Retinal pigment epithelial cell (primary cell): ENCODE measurements at regions not wholly inside any gene's neighbourhood (a gene's known extent, or its start where the extent isn't known, plus 50 kb on each side); places are given as distances from the start of the nearest gene placed in this dataset.

Experiments used
- DNase-seq: peaks from one replicate; pipeline ENCODE4 v3.0.0-alpha.2; 2010; ENCODE audit warnings: low read depth
- H3K4me3 ChIP-seq: 2 replicates; pipeline ENCODE4 v1.5.1; 2011; ENCODE audit warnings: mild to moderate bottlenecking, low read length, control low read depth, moderate library complexity
- CTCF ChIP-seq: conservative IDR thresholded peaks from 2 replicates; pipeline ENCODE4 v1.5.1; 2011; ENCODE audit warnings: low read depth, low read length, control low read depth, inconsistent platforms

DNA sequence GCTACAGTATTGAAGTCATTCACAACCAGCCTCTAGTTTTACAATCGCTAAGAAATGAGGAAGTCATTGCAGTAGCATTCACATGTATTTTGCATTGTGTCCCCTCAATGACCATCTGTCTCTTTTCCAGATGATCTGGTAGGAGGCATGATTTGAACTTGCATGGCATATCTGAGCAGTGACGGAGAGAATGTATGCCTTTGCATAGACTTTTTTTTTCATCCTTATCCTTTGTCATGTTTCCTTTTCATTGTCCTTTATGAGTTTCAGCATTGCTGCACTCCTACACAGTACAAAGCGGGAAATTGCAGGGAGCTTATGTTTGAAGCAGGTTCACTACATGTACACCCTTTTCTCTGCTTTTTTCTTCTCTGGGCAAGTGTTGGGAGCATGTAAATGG lies 516.4 kb upstream of the GRIA3 start:
- DNase-seq: no peak
- H3K4me3 ChIP-seq: no peak overlapping the region
- no peak for TF ChIP-seq CTCF

DNA sequence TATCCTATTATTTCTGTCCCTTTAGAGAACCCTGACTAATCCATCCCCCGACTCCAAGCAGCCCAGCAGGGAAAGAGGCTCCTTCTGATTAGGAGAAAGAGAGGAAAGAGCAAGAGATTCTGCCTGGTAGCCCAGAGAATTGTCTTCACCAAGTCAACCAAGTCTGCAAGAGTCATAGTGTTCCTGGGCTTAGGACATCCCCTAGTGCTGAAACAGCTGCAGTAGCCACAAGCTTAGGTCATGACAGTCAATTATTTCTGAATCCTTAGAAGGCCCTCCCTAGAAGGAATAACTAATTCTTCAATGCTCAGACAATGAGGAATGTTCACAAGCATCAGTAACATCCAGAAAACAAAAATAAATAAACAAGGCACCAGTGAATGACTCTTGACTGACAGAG lies 480.3 kb upstream of the GRIA3 start:
- no peak overlapping the region for H3K4me3 ChIP-seq
- no peak for DNase-seq
- peak; percentile 32 for TF ChIP-seq CTCF

DNA sequence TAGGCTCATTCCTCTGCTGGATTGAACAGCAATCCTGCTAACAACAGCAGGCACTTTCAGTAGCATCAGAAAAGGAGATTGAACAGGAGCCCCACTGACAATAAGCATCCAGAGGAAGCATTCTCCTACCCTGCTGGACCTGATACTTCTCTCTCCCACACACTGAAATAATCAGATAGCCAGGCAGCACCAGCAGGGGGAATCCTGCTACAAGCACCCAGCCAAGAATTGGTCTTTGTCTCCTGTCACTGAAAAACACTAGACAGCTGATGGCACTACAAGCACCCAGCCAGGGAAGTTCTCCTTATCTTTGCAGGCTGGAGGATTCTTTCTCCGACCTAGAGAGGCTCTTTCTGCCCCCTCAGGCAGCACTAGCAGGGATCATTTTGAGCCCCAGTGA lies 444.3 kb upstream of the GRIA3 start:
- H3K4me3 ChIP-seq: no peak overlapping the region
- no peak for DNase-seq
- peak; percentile 18 for TF ChIP-seq CTCF

- no peak for TF ChIP-seq CTCF
- no peak overlapping the region for H3K4me3 ChIP-seq
- peak; percentile 58 for DNase-seq
Measured at GRCh38 chrX:122770581-122770980, 413.5 kb upstream of the GRIA3 start.

DNA sequence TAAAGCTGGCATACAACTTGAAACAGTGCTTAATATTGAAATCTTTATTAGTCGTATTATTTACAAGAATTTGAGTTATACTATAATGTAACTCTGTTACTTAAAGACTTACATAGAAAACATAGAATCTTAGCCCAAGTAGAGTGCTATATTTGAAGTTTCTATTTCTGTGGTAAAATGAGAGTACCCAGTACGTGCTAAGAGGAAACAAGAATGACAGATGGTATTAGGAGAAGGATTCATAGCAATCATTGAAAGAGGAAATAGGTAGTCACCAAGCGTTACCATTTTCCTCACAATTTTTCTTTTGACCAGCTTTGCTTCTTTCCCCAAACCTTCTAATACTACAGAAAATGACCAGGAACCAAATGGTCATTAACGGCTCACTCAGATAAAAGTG lies 412.1 kb upstream of the GRIA3 start:
- TF ChIP-seq CTCF: no peak
- DNase-seq: no peak
- H3K4me3 ChIP-seq: no peak overlapping the region

GRCh38 chrX:122777766-122778165 lies 406.3 kb upstream of the GRIA3 start:
- H3K4me3 ChIP-seq: no peak overlapping the region
- TF ChIP-seq CTCF: peak; percentile 9
- DNase-seq: no peak

GRCh38 chrX:122783918-122784317 lies 400.2 kb upstream of the GRIA3 start:
- H3K4me3 ChIP-seq: no peak overlapping the region
- DNase-seq: no peak
- no peak for TF ChIP-seq CTCF
